ENCODE measurements at regions not wholly inside any gene's neighbourhood (a gene's known extent, or its start where the extent isn't known, plus 50 kb on each side); places are given as distances from the start of the nearest gene placed in this dataset.

DNA sequence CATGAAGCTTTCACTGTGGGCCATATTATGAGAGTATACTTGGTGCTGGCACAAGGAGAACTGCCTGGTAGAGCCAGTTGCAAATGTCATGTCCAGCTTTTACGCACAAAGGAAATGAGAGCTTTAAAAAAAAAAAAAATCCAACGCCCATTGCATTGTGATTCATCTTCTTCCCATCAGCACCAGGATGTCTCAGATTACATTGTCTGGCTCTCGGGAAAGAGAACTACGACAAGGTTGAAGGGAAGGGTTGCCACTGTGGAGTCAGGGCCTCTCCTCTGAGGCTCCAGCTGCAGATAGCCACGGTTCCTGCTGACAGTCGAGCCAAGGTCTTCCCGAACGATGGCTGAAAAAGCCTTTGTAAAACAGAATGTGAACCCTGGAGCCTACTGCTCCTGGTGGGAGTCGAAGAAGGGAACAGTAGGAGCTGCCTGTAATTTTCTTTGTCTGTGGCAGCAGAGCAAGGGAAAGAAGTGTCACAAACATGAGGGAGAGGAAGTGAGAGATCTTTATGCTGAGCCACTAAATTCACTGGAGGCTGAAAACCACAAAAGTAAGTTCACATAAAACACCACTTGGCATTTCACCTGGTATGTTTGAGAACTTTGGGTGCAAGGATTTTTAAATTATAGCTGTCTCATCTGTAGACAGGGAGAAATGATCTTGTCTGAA lies 704.7 kb downstream of the DIAPH3 start:
- in situ Hi-C loops (cut with HindIII; ENCODE audit: extremely low pct_ligation_motif_present, low pct_unique_long_range_greater_than_20kb) (no loop called here), intact Hi-C loops (cut with micrococcal nuclease; ENCODE audit: unreplicated experiment) (no loop called here)
- Histone ChIP-seq H3K4me2 (ENCODE audit: low read depth, low read length) (no peak overlapping the region), H3K9me3 (ENCODE audit: low read length) (no peaks in the 10 kb centered on the region), H3K36me3 (replicated peaks in 1 of 2; ENCODE audit: control insufficient read depth in 1 of 2, insufficient read depth in 2 of 2, low read length in 2 of 2) (no peaks in the 10 kb centered on the region), H2AFZ (ENCODE audit: low read length) (no peak overlapping the region), H3K4me3 (replicated peaks in 1 of 3; ENCODE audit: insufficient read depth in 1 of 3, low read depth in 2 of 3, low read length in 3 of 3) (no peak overlapping the region), H3K4me1 (ENCODE audit: insufficient read depth, low read length) (no peaks in the 10 kb centered on the region), H3K79me2 (ENCODE audit: insufficient read depth, low read length) (no peaks in the 10 kb centered on the region), H3K9ac (ENCODE audit: insufficient read depth, low read depth, low read length) (no peak overlapping the region), H3K27me3 (ENCODE audit: control insufficient read depth in 1 of 2, insufficient read depth in 2 of 2, low read length in 2 of 2) (no peaks in the 10 kb centered on the region), H4K20me1 (ENCODE audit: insufficient read depth, low read length) (no peaks in the 10 kb centered on the region), H3K27ac (ENCODE audit: extremely low read length, insufficient read depth, low read length) (no peak overlapping the region)
- FAIRE-seq, result no peak
- no peak for ATAC-seq
- POLR2A ChIA-PET, result no interaction called here
- BruUV-seq (replicated peaks), result no TSS peak
- TF ChIP-seq, protein P1, sequence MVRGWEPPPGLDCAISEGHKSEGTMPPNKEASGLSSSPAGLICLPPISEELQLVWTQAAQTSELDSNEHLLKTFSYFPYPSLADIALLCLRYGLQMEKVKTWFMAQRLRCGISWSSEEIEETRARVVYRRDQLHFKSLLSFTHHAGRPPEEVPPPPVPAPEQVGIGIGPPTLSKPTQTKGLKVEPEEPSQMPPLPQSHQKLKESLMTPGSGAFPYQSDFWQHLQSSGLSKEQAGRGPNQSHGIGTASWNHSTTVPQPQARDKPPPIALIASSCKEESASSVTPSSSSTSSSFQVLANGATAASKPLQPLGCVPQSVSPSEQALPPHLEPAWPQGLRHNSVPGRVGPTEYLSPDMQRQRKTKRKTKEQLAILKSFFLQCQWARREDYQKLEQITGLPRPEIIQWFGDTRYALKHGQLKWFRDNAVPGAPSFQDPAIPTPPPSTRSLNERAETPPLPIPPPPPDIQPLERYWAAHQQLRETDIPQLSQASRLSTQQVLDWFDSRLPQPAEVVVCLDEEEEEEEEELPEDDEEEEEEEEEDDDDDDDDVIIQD (CRISPR knock-in tag; IDR thresholded peaks at IDR 0.05; ENCODE audit: low read depth), result no peak
- no peak for TF ChIP-seq THAP9 (CRISPR knock-in tag; IDR thresholded peaks at IDR 0.05; ENCODE audit: borderline replicate concordance)
- TF ChIP-seq NFIB (CRISPR knock-in tag; IDR thresholded peaks at IDR 0.05; ENCODE audit: borderline replicate concordance), result no peak
- no peak for TF ChIP-seq NFE2L2 (IDR thresholded peaks at IDR 0.05; ENCODE audit: low read length)
- TF ChIP-seq DBP (CRISPR knock-in tag; IDR thresholded peaks at IDR 0.05; ENCODE audit: not compliant biosample characterization), result no peak
- TF ChIP-seq ZSCAN31 (CRISPR knock-in tag; IDR thresholded peaks at IDR 0.05; ENCODE audit: low read depth), result no peak
- TF ChIP-seq TOE1 (CRISPR knock-in tag; IDR thresholded peaks at IDR 0.05), result no peak
- TF ChIP-seq E2F5 (CRISPR knock-in tag; conservative IDR thresholded peaks at IDR 0.05), result no peak
- TF ChIP-seq CTCF (CRISPR knock-in tag; IDR thresholded peaks at IDR 0.05), result no peak
- TF ChIP-seq, protein P2, sequence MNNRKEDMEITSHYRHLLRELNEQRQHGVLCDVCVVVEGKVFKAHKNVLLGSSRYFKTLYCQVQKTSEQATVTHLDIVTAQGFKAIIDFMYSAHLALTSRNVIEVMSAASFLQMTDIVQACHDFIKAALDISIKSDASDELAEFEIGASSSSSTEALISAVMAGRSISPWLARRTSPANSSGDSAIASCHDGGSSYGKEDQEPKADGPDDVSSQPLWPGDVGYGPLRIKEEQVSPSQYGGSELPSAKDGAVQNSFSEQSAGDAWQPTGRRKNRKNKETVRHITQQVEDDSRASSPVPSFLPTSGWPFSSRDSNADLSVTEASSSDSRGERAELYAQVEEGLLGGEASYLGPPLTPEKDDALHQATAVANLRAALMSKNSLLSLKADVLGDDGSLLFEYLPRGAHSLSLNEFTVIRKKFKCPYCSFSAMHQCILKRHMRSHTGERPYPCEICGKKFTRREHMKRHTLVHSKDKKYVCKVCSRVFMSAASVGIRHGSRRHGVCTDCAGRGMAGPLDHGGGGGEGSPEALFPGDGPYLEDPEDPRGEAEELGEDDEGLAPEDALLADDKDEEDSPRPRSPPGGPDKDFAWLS (CRISPR knock-in tag; IDR thresholded peaks at IDR 0.05; ENCODE audit: borderline replicate concordance), result no peak
- CTCF ChIA-PET (ENCODE audit: low intra/inter-chr PET ratio, low total read pairs), result no interaction called here
- DNase-seq (ENCODE audit: low spot score), result no peak
- 7% methylated on average over 9 of the region's 9 CpGs for WGBS (ENCODE audit: low lambda C conversion rate)

All from HepG2 (cell line).